OCI-LY1 (cell line): ENCODE measurements at regions not wholly inside any gene's neighbourhood (a gene's known extent, or its start where the extent isn't known, plus 50 kb on each side); places are given as distances from the start of the nearest gene placed in this dataset.

ENCODE experiments used
- H2AFZ ChIP-seq: fragments of 200-600 bp; sonication (generic), shearing (Covaris generic); 2 replicates; pipeline ENCODE4 v1.6.0; 2014; ENCODE audit warnings: antibody characterized with exemption, mild to moderate bottlenecking, low read length
- H3F3A ChIP-seq: fragments of 200-600 bp; sonication (generic), shearing (Covaris generic); 2 replicates; pipeline ENCODE4 v1.6.0; 2014; ENCODE audit warnings: mild to moderate bottlenecking, antibody characterized with exemption, low read length, moderate library complexity; ENCODE audit not compliant: insufficient read depth
- H3K27ac ChIP-seq: fragments of 200-600 bp; sonication (generic); 2 replicates; pipeline ENCODE4 v1.5.1; 2014; ENCODE audit warnings: low read length, mixed run types, mild to moderate bottlenecking, low read depth; ENCODE audit not compliant: poor library complexity, severe bottlenecking
- H3K27me3 ChIP-seq: fragments of 200-600 bp; sonication (generic); 2 replicates; pipeline ENCODE4 v1.6.0; 2014; ENCODE audit warnings: antibody characterized with exemption, mild to moderate bottlenecking, low read length, moderate library complexity; ENCODE audit not compliant: insufficient read depth
- H3K36me3 ChIP-seq: fragments of 200-600 bp; sonication (generic); 2 replicates; pipeline ENCODE4 v1.6.1; 2014; ENCODE audit warnings: mild to moderate bottlenecking, antibody characterized with exemption, low read length, moderate library complexity, mixed read lengths; ENCODE audit not compliant: insufficient read depth
- H3K4me1 ChIP-seq: fragments of 200-600 bp; sonication (generic); 2 replicates; pipeline ENCODE4 v1.5.1; 2014; ENCODE audit warnings: mild to moderate bottlenecking, low read length, moderate library complexity; ENCODE audit not compliant: insufficient read depth, severe bottlenecking
- H3K4me2 ChIP-seq: fragments of 200-600 bp; sonication (generic), shearing (Covaris generic); 2 replicates; pipeline ENCODE4 v1.6.1; 2014; ENCODE audit warnings: low read length
- H3K4me3 ChIP-seq: fragments of 200-600 bp; sonication (generic); 2 replicates; pipeline ENCODE4 v1.5.1; 2014; ENCODE audit warnings: low read length, low read depth, mild to moderate bottlenecking, mixed read lengths; ENCODE audit not compliant: poor library complexity, severe bottlenecking
- H3K79me2 ChIP-seq: fragments of 200-600 bp; shearing (Covaris generic); 2 replicates; pipeline ENCODE4 v1.6.1; 2016; ENCODE audit warnings: mixed run types, low read length, mixed read lengths; ENCODE audit not compliant: insufficient read depth
- H3K9ac ChIP-seq: fragments of 200-600 bp; sonication (generic), shearing (Covaris generic); 2 replicates; pipeline ENCODE4 v1.6.1; 2014; ENCODE audit warnings: mild to moderate bottlenecking, low read length, mixed read lengths
- H3K9me2 ChIP-seq: fragments of 200-600 bp; sonication (generic), shearing (Covaris generic); 2 replicates; pipeline ENCODE4 v1.6.1; 2014; ENCODE audit warnings: low read depth, mild to moderate bottlenecking, low read length, mixed read lengths
- H3K9me3 ChIP-seq: fragments of 200-600 bp; shearing (Covaris generic); 2 replicates; pipeline ENCODE4 v1.6.1; 2014; ENCODE audit warnings: low read length, mixed read lengths
- H4K20me1 ChIP-seq: fragments of 200-600 bp; sonication (generic), shearing (Covaris generic); 2 replicates; pipeline ENCODE4 v1.6.0; 2016; ENCODE audit warnings: mild to moderate bottlenecking, low read length; ENCODE audit not compliant: insufficient read depth
- CTCF ChIP-seq: fragments of 200-600 bp; sonication (generic), shearing (Covaris generic); IDR thresholded peaks from 2 replicates; pipeline ENCODE4 v1.5.1; 2017; ENCODE audit warnings: mild to moderate bottlenecking, antibody characterized with exemption, low read length, moderate library complexity, mixed read lengths
- EZH2 ChIP-seq: fragments of 200-600 bp; sonication (generic), shearing (Covaris generic); IDR thresholded peaks from 2 replicates; pipeline ENCODE4 v1.8.0; 2017; ENCODE audit warnings: borderline replicate concordance, mixed run types, mild to moderate bottlenecking, antibody characterized with exemption, low read length, moderate library complexity, mixed read lengths

GRCh38 chr2:53536583-53537361 is 230.8 kb upstream of the CHAC2 start:
- Histone ChIP-seq H3K36me3 (no peaks in the 10 kb centered on the region), H3K4me1 (no peaks in the 10 kb centered on the region), H3F3A (no peaks in the 10 kb centered on the region), H3K4me3 (no peak overlapping the region), H2AFZ (no peak overlapping the region), H3K79me2 (no peaks in the 10 kb centered on the region), H3K27me3 (no peaks in the 10 kb centered on the region), H4K20me1 (no peaks in the 10 kb centered on the region), H3K9ac (no peak overlapping the region), H3K9me2 (no peaks in the 10 kb centered on the region), H3K4me2 (no peak overlapping the region), H3K9me3 (no peaks in the 10 kb centered on the region), H3K27ac (no peak overlapping the region)
- TF ChIP-seq CTCF (no peak), EZH2 (no peak)

- Histone ChIP-seq H3K4me3 (no peak overlapping the region), H3K79me2 (no peaks in the 10 kb centered on the region), H3K9me3 (no peaks in the 10 kb centered on the region), H4K20me1 (no peaks in the 10 kb centered on the region), H3K4me2 (no peak overlapping the region), H3K9ac (no peak overlapping the region), H3K9me2 (no peaks in the 10 kb centered on the region), H3K27me3 (no peaks in the 10 kb centered on the region), H2AFZ (no peak overlapping the region), H3K4me1 (no peaks in the 10 kb centered on the region), H3K36me3 (no peaks in the 10 kb centered on the region), H3K27ac (no peak overlapping the region), H3F3A (no peaks in the 10 kb centered on the region)
- no peak for TF ChIP-seq EZH2
- no peak for TF ChIP-seq CTCF
Observed at GRCh38 chr2:53535234-53535840, 232.3 kb upstream of the CHAC2 start.

GRCh38 chr2:53530126-53530525 is 237.5 kb upstream of the CHAC2 start:
- Histone ChIP-seq H3K79me2 (no peaks in the 10 kb centered on the region), H3K4me3 (no peak overlapping the region), H3K4me1 (no peaks in the 10 kb centered on the region), H3K4me2 (no peak overlapping the region), H3K9me2 (no peaks in the 10 kb centered on the region), H3F3A (no peaks in the 10 kb centered on the region), H2AFZ (no peak overlapping the region), H3K27ac (no peak overlapping the region), H4K20me1 (no peaks in the 10 kb centered on the region), H3K36me3 (no peaks in the 10 kb centered on the region), H3K27me3 (no peaks in the 10 kb centered on the region), H3K9me3 (no peaks in the 10 kb centered on the region), H3K9ac (no peak overlapping the region)
- TF ChIP-seq EZH2 (no peak), CTCF (no peak)
